ENCODE measurements at regions not wholly inside any gene's neighbourhood (a gene's known extent, or its start where the extent isn't known, plus 50 kb on each side); places are given as distances from the start of the nearest gene placed in this dataset.

DNA sequence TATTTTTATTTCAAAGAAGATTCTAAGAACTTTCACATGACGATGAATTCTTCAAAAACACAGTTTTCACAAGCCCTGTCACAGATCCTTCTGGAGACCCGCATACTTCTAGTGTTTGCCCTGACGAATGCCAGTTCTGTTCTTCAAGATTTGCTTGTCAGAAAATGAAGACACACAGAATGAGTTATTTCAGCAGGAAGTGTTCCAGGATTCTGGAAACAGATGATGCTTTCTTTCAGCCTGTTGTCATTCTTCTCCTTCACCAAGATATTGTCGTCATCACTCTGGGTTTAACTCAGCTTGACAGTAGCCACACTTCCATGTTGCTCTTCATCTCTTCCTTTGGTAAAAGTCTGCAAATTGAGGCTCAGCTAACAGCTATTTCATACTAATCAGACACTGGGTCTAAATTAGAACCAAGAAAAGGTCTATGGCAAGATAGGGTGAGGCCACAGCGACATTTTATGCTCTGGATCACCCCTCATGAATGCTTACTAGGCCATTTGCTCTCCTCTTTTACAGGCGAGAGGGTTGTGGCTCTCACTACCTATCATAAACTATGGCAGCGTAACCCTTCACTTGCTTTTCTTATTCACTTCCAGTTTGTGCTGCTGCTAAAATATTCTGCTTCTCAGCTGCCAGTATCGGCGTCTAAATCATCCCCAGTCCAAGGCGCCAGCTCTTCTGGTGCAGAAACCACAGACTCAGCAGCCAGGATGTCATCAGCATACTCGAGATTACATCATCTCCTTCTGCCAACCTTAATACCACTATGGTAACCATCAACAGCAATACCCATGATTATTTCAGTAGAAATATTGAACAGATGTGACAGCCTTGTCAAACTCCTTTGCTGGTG, 159.6 kb upstream of the TBCA start:
- 61% methylated on average over 10 of the region's 11 CpGs for WGBS (ENCODE audit: insufficient coverage)
- no peak for DNase-seq
- H3K36me3 ChIP-seq (ENCODE audit: control insufficient read depth, insufficient read depth, low read length) = no peaks in the 10 kb centered on the region
- no peak overlapping the region for H3K4me3 ChIP-seq (ENCODE audit: low read length)
- H3K27ac ChIP-seq (ENCODE audit: low read length) = no peak overlapping the region
- peaks cover 2% of the 10 kb centered on the region for H3K27me3 ChIP-seq (ENCODE audit: control insufficient read depth, insufficient read depth, low read length)
- no peaks in the 10 kb centered on the region for H3K4me1 ChIP-seq (ENCODE audit: control insufficient read depth, insufficient read depth, low read length)
- H3K9me3 ChIP-seq (replicated peaks; ENCODE audit: control insufficient read depth, low read depth, low read length) = no peaks in the 10 kb centered on the region

- 62% methylated on average over 6 of the region's 9 CpGs for WGBS (ENCODE audit: insufficient coverage)
- no peak for DNase-seq
- Histone ChIP-seq H3K27ac (ENCODE audit: low read length) (no peak overlapping the region), H3K9me3 (replicated peaks; ENCODE audit: control insufficient read depth, low read depth, low read length) (no peaks in the 10 kb centered on the region), H3K4me3 (ENCODE audit: low read length) (no peak overlapping the region), H3K4me1 (ENCODE audit: control insufficient read depth, insufficient read depth, low read length) (no peaks in the 10 kb centered on the region), H3K27me3 (ENCODE audit: control insufficient read depth, insufficient read depth, low read length) (peaks cover 6% of the 10 kb centered on the region), H3K36me3 (ENCODE audit: control insufficient read depth, insufficient read depth, low read length) (no peaks in the 10 kb centered on the region)
These were observed 152.7 kb upstream of the TBCA start for GRCh38 chr5:77928776-77929300.

DNA sequence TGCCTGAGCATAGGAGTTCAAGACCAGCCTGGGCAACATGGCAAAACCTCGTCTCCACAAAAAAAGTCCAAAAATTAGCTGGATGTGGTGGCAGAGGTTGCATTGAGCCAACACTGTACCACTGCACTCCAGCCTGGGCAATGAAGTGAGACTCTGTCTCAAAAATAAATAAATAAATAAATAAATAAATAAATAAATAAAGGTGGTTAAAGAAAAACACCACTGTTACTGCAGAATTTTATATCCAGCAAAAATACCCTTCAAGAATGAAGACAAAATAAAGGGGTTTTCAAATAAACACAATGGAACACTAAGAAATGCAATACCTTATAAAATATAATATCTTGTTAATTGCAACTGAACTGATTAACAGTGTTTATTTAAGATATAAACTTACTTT, 150.2 kb upstream of the TBCA start:
- no peaks in the 10 kb centered on the region for H3K36me3 ChIP-seq (ENCODE audit: control insufficient read depth, insufficient read depth, low read length)
- H3K9me3 ChIP-seq (replicated peaks; ENCODE audit: control insufficient read depth, low read depth, low read length) = no peaks in the 10 kb centered on the region
- no peak overlapping the region for H3K4me3 ChIP-seq (ENCODE audit: low read length)
- H3K27ac ChIP-seq (ENCODE audit: low read length) = no peak overlapping the region
- H3K4me1 ChIP-seq (ENCODE audit: control insufficient read depth, insufficient read depth, low read length) = no peaks in the 10 kb centered on the region
- no peak for DNase-seq
- peaks cover 6% of the 10 kb centered on the region for H3K27me3 ChIP-seq (ENCODE audit: control insufficient read depth, insufficient read depth, low read length)
- WGBS (ENCODE audit: insufficient coverage) = no CpG with 5 or more reads among the region's 1 CpG

GRCh38 chr5:77925503-77925902, 149.4 kb upstream of the TBCA start:
- Histone ChIP-seq H3K36me3 (ENCODE audit: control insufficient read depth, insufficient read depth, low read length) (no peaks in the 10 kb centered on the region), H3K4me1 (ENCODE audit: control insufficient read depth, insufficient read depth, low read length) (no peaks in the 10 kb centered on the region), H3K9me3 (replicated peaks; ENCODE audit: control insufficient read depth, low read depth, low read length) (no peaks in the 10 kb centered on the region), H3K4me3 (ENCODE audit: low read length) (no peak overlapping the region), H3K27ac (ENCODE audit: low read length) (no peak overlapping the region), H3K27me3 (ENCODE audit: control insufficient read depth, insufficient read depth, low read length) (peaks cover 6% of the 10 kb centered on the region)
- no CpG with 5 or more reads among the region's 3 CpGs for WGBS (ENCODE audit: insufficient coverage)
- DNase-seq = no peak

- Histone ChIP-seq H3K9me3 (replicated peaks; ENCODE audit: control insufficient read depth, low read depth, low read length) (no peaks in the 10 kb centered on the region), H3K36me3 (ENCODE audit: control insufficient read depth, insufficient read depth, low read length) (no peaks in the 10 kb centered on the region), H3K27me3 (ENCODE audit: control insufficient read depth, insufficient read depth, low read length) (peaks cover 2% of the 10 kb centered on the region), H3K4me3 (ENCODE audit: low read length) (no peak overlapping the region), H3K27ac (ENCODE audit: low read length) (no peak overlapping the region), H3K4me1 (ENCODE audit: control insufficient read depth, insufficient read depth, low read length) (no peaks in the 10 kb centered on the region)
- DNase-seq = no peak
- 25% methylated on average over 1 of the region's 3 CpGs for WGBS (ENCODE audit: insufficient coverage)
These were observed 147.9 kb upstream of the TBCA start for GRCh38 chr5:77924081-77924480.

DNA sequence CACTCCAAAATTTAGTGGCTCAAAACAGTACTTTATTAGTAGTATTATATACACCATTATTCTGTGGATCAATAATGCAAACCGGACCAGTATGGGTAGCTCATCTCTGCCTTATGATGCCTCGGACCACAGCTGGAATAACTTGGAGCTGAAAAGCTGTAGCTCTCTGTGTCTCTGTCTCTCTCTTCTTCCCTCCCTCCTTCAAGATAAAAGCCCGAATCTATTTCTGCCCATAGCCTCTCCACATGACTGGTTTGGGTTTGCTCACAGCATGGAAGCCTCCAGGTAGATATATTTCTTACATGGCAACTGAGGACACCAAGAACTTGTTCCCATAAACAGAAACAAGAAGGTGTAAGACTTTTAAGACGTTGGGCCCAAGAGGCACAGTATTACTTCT, 147.5 kb upstream of the TBCA start:
- Histone ChIP-seq H3K9me3 (replicated peaks; ENCODE audit: control insufficient read depth, low read depth, low read length) (no peaks in the 10 kb centered on the region), H3K27ac (ENCODE audit: low read length) (no peak overlapping the region), H3K36me3 (ENCODE audit: control insufficient read depth, insufficient read depth, low read length) (no peaks in the 10 kb centered on the region), H3K4me3 (ENCODE audit: low read length) (no peak overlapping the region), H3K27me3 (ENCODE audit: control insufficient read depth, insufficient read depth, low read length) (no peaks in the 10 kb centered on the region), H3K4me1 (ENCODE audit: control insufficient read depth, insufficient read depth, low read length) (no peaks in the 10 kb centered on the region)
- DNase-seq = no peak
- WGBS (ENCODE audit: insufficient coverage) = 90% methylated on average over 2 of the region's 4 CpGs

DNA sequence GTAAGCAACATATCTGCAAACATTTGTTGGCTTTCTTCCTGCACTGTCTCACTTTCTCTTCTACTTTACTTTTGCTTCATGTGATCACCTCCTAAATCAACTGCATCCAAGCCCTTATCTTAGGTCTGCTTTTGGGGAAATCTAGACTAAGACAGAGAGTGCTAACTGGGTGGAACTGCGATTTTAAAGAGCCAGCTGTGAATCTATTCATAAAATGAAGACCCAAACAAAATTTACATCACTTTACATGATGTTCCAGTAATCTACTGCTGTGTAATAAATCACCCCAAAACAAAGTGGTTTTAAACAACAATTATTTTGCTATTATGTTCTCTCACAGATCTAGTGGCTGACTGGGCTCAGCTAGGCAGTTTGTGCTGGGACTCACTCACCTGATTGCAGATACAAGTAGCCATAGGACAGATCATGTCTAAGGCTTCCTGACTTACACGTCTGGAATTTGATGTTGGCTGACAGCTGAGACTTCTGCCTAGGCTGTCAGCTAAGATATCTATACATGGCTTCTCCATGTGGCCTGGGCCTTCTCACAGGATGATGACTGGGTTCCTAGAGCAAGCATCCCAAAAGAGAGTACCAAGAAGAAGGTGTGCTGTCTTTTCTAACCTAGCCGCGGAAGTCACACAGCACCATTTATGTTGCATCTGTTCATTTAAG, 145.1 kb upstream of the TBCA start:
- no peak overlapping the region for H3K4me3 ChIP-seq (ENCODE audit: low read length)
- no peaks in the 10 kb centered on the region for H3K27me3 ChIP-seq (ENCODE audit: control insufficient read depth, insufficient read depth, low read length)
- no peak for DNase-seq
- H3K4me1 ChIP-seq (ENCODE audit: control insufficient read depth, insufficient read depth, low read length) = no peaks in the 10 kb centered on the region
- no peaks in the 10 kb centered on the region for H3K36me3 ChIP-seq (ENCODE audit: control insufficient read depth, insufficient read depth, low read length)
- no peak overlapping the region for H3K27ac ChIP-seq (ENCODE audit: low read length)
- no CpG with 5 or more reads among the region's 4 CpGs for WGBS (ENCODE audit: insufficient coverage)
- no peaks in the 10 kb centered on the region for H3K9me3 ChIP-seq (replicated peaks; ENCODE audit: control insufficient read depth, low read depth, low read length)

DNA sequence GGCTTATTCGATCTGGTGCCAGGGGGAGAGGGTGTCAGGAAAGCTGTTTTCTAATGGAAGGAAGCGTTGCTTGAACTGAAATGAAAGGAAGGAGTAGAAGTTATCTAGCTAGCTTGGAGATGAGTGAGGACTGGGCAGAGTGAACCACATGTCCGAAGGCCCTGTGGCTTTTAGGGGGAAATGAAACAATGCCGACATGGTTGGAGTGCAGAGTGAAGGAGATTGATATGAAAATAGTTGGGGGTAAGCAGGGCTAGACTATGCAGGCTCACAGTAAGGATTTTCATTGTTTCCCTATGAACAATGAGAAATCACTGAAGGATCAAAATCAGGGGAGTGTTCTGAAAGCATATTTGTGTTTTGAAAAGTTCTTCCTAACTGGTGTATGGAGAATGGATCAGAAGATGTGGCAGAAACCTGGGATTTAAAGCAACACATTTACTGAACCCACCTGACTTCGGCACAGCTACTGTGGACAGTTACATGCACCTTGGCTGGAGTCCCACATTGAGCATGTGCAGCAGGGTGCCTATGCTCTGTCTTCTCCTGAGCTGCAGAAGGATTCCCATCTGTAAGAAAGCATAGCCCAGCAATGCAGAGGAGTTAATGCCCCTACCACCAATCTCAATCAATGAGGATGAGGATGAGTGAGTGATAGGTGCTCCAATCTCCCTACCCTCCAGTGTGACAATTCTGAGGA, 144.4 kb upstream of the TBCA start:
- no peaks in the 10 kb centered on the region for H3K4me1 ChIP-seq (ENCODE audit: control insufficient read depth, insufficient read depth, low read length)
- no peak overlapping the region for H3K4me3 ChIP-seq (ENCODE audit: low read length)
- no peaks in the 10 kb centered on the region for H3K9me3 ChIP-seq (replicated peaks; ENCODE audit: control insufficient read depth, low read depth, low read length)
- 80% methylated on average over 4 of the region's 5 CpGs for WGBS (ENCODE audit: insufficient coverage)
- no peak for DNase-seq
- H3K36me3 ChIP-seq (ENCODE audit: control insufficient read depth, insufficient read depth, low read length) = no peaks in the 10 kb centered on the region
- H3K27me3 ChIP-seq (ENCODE audit: control insufficient read depth, insufficient read depth, low read length) = no peaks in the 10 kb centered on the region
- no peak overlapping the region for H3K27ac ChIP-seq (ENCODE audit: low read length)

GRCh38 chr5:77915346-77915745, 139.2 kb upstream of the TBCA start:
- no peaks in the 10 kb centered on the region for H3K4me1 ChIP-seq (ENCODE audit: control insufficient read depth, insufficient read depth, low read length)
- H3K9me3 ChIP-seq (replicated peaks; ENCODE audit: control insufficient read depth, low read depth, low read length) = no peaks in the 10 kb centered on the region
- WGBS (ENCODE audit: insufficient coverage) = 87% methylated on average over 4 of the region's 5 CpGs
- H3K4me3 ChIP-seq (ENCODE audit: low read length) = no peak overlapping the region
- peaks cover 2% of the 10 kb centered on the region for H3K27me3 ChIP-seq (ENCODE audit: control insufficient read depth, insufficient read depth, low read length)
- no peaks in the 10 kb centered on the region for H3K36me3 ChIP-seq (ENCODE audit: control insufficient read depth, insufficient read depth, low read length)
- DNase-seq = no peak
- H3K27ac ChIP-seq (ENCODE audit: low read length) = no peak overlapping the region

DNA sequence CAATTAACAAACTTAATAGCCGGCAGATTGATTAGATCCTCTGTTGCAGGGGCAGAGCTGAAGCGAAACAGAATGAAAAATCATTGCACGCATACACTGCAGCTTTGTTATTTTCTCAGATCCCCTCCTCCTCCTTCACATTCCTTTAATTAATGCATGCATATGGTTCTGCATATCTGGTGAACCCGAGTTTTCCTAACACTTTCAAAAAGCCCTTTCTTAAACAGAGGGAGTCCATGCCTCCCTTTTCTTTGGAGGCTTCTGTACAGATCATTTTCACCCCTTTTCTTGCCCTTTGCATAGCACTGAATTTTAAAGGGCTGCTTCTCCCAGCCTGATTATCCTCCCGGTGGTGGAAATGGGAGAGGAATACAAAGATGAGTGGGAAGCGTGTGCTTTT, 136.6 kb upstream of the TBCA start:
- no peaks in the 10 kb centered on the region for H3K9me3 ChIP-seq (replicated peaks; ENCODE audit: control insufficient read depth, low read depth, low read length)
- WGBS (ENCODE audit: insufficient coverage) = 55% methylated on average over 5 of the region's 6 CpGs
- H3K27ac ChIP-seq (ENCODE audit: low read length) = no peak overlapping the region
- H3K4me3 ChIP-seq (ENCODE audit: low read length) = no peak overlapping the region
- H3K36me3 ChIP-seq (ENCODE audit: control insufficient read depth, insufficient read depth, low read length) = no peaks in the 10 kb centered on the region
- DNase-seq = no peak
- H3K27me3 ChIP-seq (ENCODE audit: control insufficient read depth, insufficient read depth, low read length) = peaks cover 2% of the 10 kb centered on the region
- H3K4me1 ChIP-seq (ENCODE audit: control insufficient read depth, insufficient read depth, low read length) = no peaks in the 10 kb centered on the region
